Stomach (tissue), 4 donors: ENCODE measurements at regions not wholly inside any gene's neighbourhood (a gene's known extent, or its start where the extent isn't known, plus 50 kb on each side); places are given as distances from the start of the nearest gene placed in this dataset.

Experiments
- CTCF ChIP-seq, 7 experiments: fragments of 450-650 bp in 4 of 7; fragments of 200-600 bp in 3 of 7; sonication (generic) in 3 of 7; IDR thresholded peaks; one replicate each; pipeline ENCODE4 v1.5.1; 2016 to 2019; ENCODE audit warnings: antibody characterized with exemption in 7 of 7, control low read depth in 2 of 7, mild to moderate bottlenecking in 1 of 7
- POLR2A ChIP-seq, 4 donors: fragments of 450-650 bp; IDR thresholded peaks; one replicate each; pipeline ENCODE4 v1.6.1; 2016; ENCODE audit warnings: antibody characterized with exemption in 4 of 4, control low read depth in 2 of 4, mild to moderate bottlenecking in 1 of 4, moderate library complexity in 1 of 4

- no peak for TF ChIP-seq POLR2A (IDR thresholded peaks at IDR 0.05)
- no peak for TF ChIP-seq CTCF (IDR thresholded peaks at IDR 0.05)
These were observed 290.5 kb upstream of the MANEA start for GRCh38 chr6:95286874-95287273.
